ENCODE measurements at regions not wholly inside any gene's neighbourhood (a gene's known extent, or its start where the extent isn't known, plus 50 kb on each side); places are given as distances from the start of the nearest gene placed in this dataset.

DNA sequence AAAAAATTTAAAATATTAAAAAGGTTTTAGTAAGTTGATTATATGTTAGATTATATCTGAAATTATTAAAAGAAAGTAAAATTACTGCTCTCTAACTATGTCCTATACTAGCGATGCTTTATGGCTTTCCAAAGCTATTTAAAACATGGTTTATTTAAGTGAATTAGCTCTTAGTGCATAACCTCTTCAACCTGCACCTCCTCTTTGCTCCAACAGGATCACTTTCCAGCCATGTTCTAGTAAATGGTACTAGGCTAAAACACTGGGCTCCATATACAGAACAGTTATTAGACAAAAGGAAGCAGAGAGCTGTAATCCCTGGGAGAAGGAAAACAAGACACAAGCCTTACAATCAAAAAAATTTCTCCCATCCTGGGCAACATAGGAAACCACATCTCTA is 314.9 kb upstream of the ECI2 start:
- Mint-ChIP-seq H3K4me1 (ENCODE audit: low read depth) (peaks cover 35% of the 10 kb centered on the region), H3K27ac (no peak overlapping the region), H3K27me3 (ENCODE audit: insufficient read depth) (no peaks in the 10 kb centered on the region), H3K9me3 (peaks cover 19% of the 10 kb centered on the region), H3K36me3 (ENCODE audit: low read depth) (peaks cover 20% of the 10 kb centered on the region), H3K4me3 (no peak overlapping the region)
- DNase-seq, result no peak
- TF ChIP-seq, protein P1, sequence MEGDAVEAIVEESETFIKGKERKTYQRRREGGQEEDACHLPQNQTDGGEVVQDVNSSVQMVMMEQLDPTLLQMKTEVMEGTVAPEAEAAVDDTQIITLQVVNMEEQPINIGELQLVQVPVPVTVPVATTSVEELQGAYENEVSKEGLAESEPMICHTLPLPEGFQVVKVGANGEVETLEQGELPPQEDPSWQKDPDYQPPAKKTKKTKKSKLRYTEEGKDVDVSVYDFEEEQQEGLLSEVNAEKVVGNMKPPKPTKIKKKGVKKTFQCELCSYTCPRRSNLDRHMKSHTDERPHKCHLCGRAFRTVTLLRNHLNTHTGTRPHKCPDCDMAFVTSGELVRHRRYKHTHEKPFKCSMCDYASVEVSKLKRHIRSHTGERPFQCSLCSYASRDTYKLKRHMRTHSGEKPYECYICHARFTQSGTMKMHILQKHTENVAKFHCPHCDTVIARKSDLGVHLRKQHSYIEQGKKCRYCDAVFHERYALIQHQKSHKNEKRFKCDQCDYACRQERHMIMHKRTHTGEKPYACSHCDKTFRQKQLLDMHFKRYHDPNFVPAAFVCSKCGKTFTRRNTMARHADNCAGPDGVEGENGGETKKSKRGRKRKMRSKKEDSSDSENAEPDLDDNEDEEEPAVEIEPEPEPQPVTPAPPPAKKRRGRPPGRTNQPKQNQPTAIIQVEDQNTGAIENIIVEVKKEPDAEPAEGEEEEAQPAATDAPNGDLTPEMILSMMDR (IDR thresholded peaks at IDR 0.05), result no peak

DNA sequence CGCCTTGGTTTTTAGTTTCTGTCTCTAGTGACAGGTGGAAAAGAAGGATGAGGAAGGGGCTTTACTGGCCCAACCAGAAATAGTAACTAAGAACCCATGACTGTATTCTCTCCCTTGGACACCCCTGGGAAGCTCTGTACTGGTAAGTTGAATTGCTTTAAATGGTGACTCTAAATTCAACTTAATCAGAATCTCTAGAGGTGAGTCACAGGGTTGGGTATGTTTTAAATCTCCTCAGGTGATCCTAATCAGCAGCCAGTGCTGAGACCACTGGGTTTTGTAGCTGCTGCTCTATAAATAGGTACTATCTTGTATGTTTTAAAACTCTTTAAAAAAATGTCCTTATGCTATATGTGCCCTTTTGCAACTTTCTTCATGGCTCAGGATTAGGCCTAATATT is 314.0 kb upstream of the ECI2 start:
- TF ChIP-seq, protein P1 (IDR thresholded peaks at IDR 0.05), result no peak
- Mint-ChIP-seq H3K36me3 (ENCODE audit: low read depth) (peaks cover 20% of the 10 kb centered on the region), H3K4me1 (ENCODE audit: low read depth) (peaks cover 35% of the 10 kb centered on the region), H3K9me3 (peaks cover 19% of the 10 kb centered on the region), H3K27me3 (ENCODE audit: insufficient read depth) (no peaks in the 10 kb centered on the region), H3K27ac (no peak overlapping the region), H3K4me3 (no peak overlapping the region)
- no peak for DNase-seq

DNA sequence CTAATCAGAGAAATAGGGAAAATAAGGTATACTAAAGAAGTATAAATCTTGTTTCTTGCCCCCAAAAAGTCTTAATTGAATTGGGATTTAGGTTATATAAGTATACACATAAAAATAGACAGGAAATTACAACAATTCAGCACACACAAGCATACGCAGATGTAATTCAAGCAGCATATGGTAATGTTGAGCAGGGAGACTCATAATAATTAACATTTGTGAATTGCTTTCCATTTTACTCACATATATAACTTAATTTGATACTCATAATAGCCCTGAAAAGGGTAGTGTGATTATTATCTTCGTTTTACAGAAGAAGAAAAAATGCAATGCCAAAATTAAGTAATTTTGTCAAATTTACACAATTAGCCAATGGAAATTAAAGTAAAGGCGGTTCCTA is 313.5 kb upstream of the ECI2 start:
- Mint-ChIP-seq H3K9me3 (peaks cover 19% of the 10 kb centered on the region), H3K4me1 (ENCODE audit: low read depth) (peaks cover 35% of the 10 kb centered on the region), H3K27me3 (ENCODE audit: insufficient read depth) (no peaks in the 10 kb centered on the region), H3K4me3 (no peak overlapping the region), H3K27ac (no peak overlapping the region), H3K36me3 (ENCODE audit: low read depth) (peaks cover 20% of the 10 kb centered on the region)
- DNase-seq, result no peak
- TF ChIP-seq, protein P1 (IDR thresholded peaks at IDR 0.05), result no peak

DNA sequence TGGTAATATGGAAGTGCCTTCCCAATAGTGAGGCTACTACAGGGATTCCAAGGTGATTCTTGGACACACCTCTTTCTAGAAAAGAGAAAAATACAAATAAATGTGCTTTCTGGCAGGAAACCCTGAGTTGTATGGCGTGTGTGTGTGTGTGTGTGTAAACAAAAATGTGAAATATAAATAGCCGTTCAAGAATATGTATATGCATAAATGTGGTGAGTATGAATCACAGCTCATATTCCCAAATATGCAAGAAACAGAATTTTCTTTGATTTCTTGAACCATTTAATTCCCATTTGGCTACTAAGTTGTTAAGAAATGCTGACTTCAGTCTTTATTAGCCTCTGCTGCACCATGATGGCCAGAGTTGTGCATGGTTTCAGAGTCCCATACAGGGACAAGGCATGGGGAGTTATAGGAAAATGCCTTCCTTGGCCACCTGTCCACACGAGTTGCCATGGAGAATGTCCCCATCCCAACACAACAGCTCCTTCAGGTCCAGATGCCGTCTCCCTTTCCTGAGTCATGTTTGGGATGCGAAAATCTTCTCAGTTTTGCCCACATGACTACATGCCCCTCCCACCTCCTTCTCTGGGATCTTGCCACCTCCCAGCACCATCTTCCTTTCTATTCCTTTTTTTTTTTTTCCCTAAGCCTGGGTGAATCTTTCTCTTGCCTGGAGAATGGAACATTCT is 312.4 kb upstream of the ECI2 start:
- Mint-ChIP-seq H3K9me3 (peaks cover 19% of the 10 kb centered on the region), H3K36me3 (ENCODE audit: low read depth) (peaks cover 20% of the 10 kb centered on the region), H3K27ac (0 out of 2 replicates have a peak overlapping the region, but pooled peaks have one; percentile 39), H3K27me3 (ENCODE audit: insufficient read depth) (no peaks in the 10 kb centered on the region), H3K4me1 (ENCODE audit: low read depth) (peaks cover 35% of the 10 kb centered on the region), H3K4me3 (no peak overlapping the region; the same call in 1 of the 2 replicates)
- TF ChIP-seq, protein P1 (IDR thresholded peaks at IDR 0.05), result no peak
- no peak for DNase-seq

DNA sequence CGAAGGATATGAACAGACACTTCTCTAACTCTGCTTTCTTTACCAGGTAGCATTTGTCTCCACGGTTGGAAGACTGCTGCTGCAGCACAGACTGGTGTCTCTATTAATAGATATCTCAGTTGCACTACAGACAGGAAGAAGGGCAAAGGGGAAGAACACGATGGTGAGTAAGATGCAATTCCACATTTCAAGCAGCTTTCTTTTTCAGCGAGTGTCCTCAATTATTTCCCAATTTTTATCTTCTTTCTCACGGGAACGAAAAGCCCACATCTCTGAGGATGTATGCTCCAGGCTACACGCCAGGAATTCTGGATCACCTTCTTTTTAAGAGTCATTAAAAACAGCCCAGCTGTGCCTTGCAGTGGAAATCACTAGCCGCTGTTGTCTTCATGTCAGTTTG is 311.6 kb upstream of the ECI2 start:
- H3K9me3 Mint-ChIP-seq, result peaks cover 12% of the 10 kb centered on the region
- peak overlapping the region; percentile 59 for H3K4me3 Mint-ChIP-seq
- TF ChIP-seq, protein P1 (IDR thresholded peaks at IDR 0.05), result no peak
- peak overlapping the region; percentile 39 for H3K27ac Mint-ChIP-seq
- DNase-seq, result peak; percentile 31
- H3K36me3 Mint-ChIP-seq (ENCODE audit: low read depth), result peaks cover 12% of the 10 kb centered on the region
- H3K4me1 Mint-ChIP-seq (ENCODE audit: low read depth), result peaks cover 41% of the 10 kb centered on the region
- no peaks in the 10 kb centered on the region for H3K27me3 Mint-ChIP-seq (ENCODE audit: insufficient read depth)
